OCI-LY7 (cell line): ENCODE measurements at regions not wholly inside any gene's neighbourhood (a gene's known extent, or its start where the extent isn't known, plus 50 kb on each side); places are given as distances from the start of the nearest gene placed in this dataset.

Experiments
- CTCF ChIP-seq: fragments of 200-600 bp; sonication (generic); conservative IDR thresholded peaks from 2 replicates; pipeline ENCODE4 v1.5.1; 2014; ENCODE audit warnings: mild to moderate bottlenecking, antibody characterized with exemption, low read length, moderate library complexity, mixed read lengths
- EZH2phosphoT487 ChIP-seq: fragments of 200-600 bp; sonication (generic); IDR thresholded peaks from 2 replicates; pipeline ENCODE4 v1.6.1; 2018; ENCODE audit warnings: low read depth, borderline replicate concordance, mild to moderate bottlenecking, mixed run types, antibody characterized with exemption, low read length, moderate library complexity, mixed read lengths

GRCh38 chr7:81525841-81526240 is 244.0 kb downstream of the HGF start:
- TF ChIP-seq CTCF (no peak), EZH2phosphoT487 (no peak)
